Small intestine (tissue), 7 donors: ENCODE measurements at regions not wholly inside any gene's neighbourhood (a gene's known extent, or its start where the extent isn't known, plus 50 kb on each side); places are given as distances from the start of the nearest gene placed in this dataset.
A peak's percentile ranks its signal among the peaks of the same experiment; 100 is the strongest.

Source experiments
- DNase-seq, 2 donors: peaks; one replicate each; pipeline versions ENCODE4 v3.0.0 to v3.0.0-alpha.2; 2013
- FAIRE-seq: peaks from 2 replicates; lab custom pipeline; 2012; peaks lifted over from hg19 to GRCh38; lab: Jason Lieb, UNC
- H3K27ac ChIP-seq, 3 donors: one replicate each; pipeline ENCODE4 v1.5.1; 2013; ENCODE audit warnings: low read length in 2 of 3, mild to moderate bottlenecking in 2 of 3, control low read depth in 1 of 3, inconsistent platforms in 1 of 3, low read depth in 1 of 3, moderate library complexity in 1 of 3
- H3K27me3 ChIP-seq, 3 donors: one replicate each; pipeline ENCODE4 v1.6.1; 2013; ENCODE audit warnings: low read length in 3 of 3, inconsistent platforms in 1 of 3; ENCODE audit not compliant: control insufficient read depth in 3 of 3, insufficient read depth in 3 of 3
- H3K36me3 ChIP-seq, 3 donors: one replicate each; pipeline ENCODE4 v1.6.1; 2013; ENCODE audit warnings: low read length in 3 of 3, inconsistent platforms in 1 of 3, low read depth in 1 of 3, mild to moderate bottlenecking in 1 of 3, moderate library complexity in 1 of 3; ENCODE audit not compliant: control insufficient read depth in 3 of 3, insufficient read depth in 2 of 3
- H3K4me1 ChIP-seq, 3 donors: one replicate each; pipeline ENCODE4 v1.6.1; 2013; ENCODE audit warnings: low read length in 2 of 3, inconsistent platforms in 1 of 3, low read depth in 1 of 3, mild to moderate bottlenecking in 1 of 3, moderate library complexity in 1 of 3; ENCODE audit not compliant: control insufficient read depth in 3 of 3, insufficient read depth in 2 of 3
- H3K4me3 ChIP-seq, 3 donors: one replicate each; pipeline ENCODE4 v1.5.1; 2013; ENCODE audit warnings: low read length in 3 of 3, control low read depth in 1 of 3, inconsistent platforms in 1 of 3, low read depth in 1 of 3, mild to moderate bottlenecking in 1 of 3, moderate library complexity in 1 of 3
- H3K9me3 ChIP-seq, 2 donors: one replicate each; pipeline ENCODE4 v1.6.1; 2013; ENCODE audit warnings: low read depth in 1 of 2, low read length in 1 of 2; ENCODE audit not compliant: control insufficient read depth in 2 of 2, insufficient read depth in 1 of 2
- WGBS, 3 donors: extraction: QIAGEN DNeasy Blood & Tissue Kit; methylation state at CpG; one replicate each; pipeline ENCODE4 v1.1.7; 2013; 5-methylcytosine and 5-hydroxymethylcytosine counted together
- donor health status: healthy with polysubstance abuse.
- donor health status: control.
- donor health status: control.
- donor health status: Bipolar disorder and iron deficiency.
- donor health status: healthy.

DNA sequence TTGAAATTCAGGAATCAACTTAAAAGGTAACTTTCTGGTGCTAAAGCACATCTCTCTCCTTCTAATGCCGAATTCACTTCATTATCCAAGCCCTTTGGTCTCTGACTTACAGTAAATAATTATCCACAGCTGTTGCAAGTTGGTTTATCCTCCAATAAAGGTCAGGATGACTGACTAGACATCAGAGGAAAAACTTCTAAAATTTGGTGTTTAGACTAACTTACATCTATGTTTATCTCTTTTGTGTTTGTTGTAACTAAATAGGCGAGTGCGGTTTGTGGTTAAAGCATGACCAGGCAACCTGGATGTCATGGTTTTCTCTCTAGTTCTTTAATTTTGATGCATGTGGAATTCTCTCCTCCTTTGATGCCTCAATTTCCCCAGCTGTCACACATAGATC is 237.4 kb upstream of the LRTM1 start:
- WGBS, 3 donors = 74 to 84% (median 79%) methylated on average over 3 of the region's 3 CpGs

GRCh38 chr3:55164876-55165275 is 237.0 kb upstream of the LRTM1 start:
- Histone ChIP-seq H3K4me3 (no peak overlapping the region), H3K4me1 (peaks cover 0 to 2% (median 0%) of the 10 kb centered on the region in 3 donors), H3K9me3 (no peaks in the 10 kb centered on the region), H3K36me3 (no peaks in the 10 kb centered on the region), H3K27ac (peak overlapping the region in 1 of 3 donors; percentile 57), H3K27me3 (no peaks in the 10 kb centered on the region)
- no peak for DNase-seq
- WGBS, 3 donors = 79 to 91% (median 89%) methylated on average over 1 of the region's 1 CpG
- FAIRE-seq = no peak

More for the DNA sequence above, 237.4 kb upstream of the LRTM1 start:
- H3K4me1 ChIP-seq = peaks cover 0 to 2% (median 0%) of the 10 kb centered on the region in 3 donors
- no peak overlapping the region for H3K4me3 ChIP-seq
- H3K27me3 ChIP-seq = no peaks in the 10 kb centered on the region
- no peak for FAIRE-seq
- no peaks in the 10 kb centered on the region for H3K9me3 ChIP-seq
- H3K27ac ChIP-seq = no peak overlapping the region
- no peaks in the 10 kb centered on the region for H3K36me3 ChIP-seq
- no peak for DNase-seq

DNA sequence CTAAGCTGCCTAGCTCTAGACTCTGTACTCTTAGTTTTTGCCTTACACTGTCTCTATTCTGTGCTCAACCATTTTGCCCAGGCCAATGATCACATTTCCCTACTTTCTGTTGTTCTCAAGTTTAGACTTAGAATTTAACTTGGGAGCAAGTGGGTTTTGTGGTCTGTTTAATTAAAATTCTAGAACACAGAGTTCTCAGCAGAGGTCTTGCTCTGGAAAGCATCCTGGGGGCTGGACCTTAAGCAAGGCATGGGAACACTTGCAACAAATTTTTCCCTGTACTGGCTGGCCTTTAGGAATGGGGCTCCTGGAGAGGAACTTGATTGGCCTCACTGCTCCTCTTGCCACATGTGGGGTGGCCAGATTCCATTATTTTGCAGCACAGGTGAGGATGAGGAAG is 236.3 kb upstream of the LRTM1 start:
- Histone ChIP-seq H3K4me3 (no peak overlapping the region), H3K4me1 (peaks cover 0 to 2% (median 0%) of the 10 kb centered on the region in 3 donors), H3K36me3 (no peaks in the 10 kb centered on the region), H3K27ac (peak overlapping the region in 1 of 3 donors; percentile 39), H3K27me3 (no peaks in the 10 kb centered on the region), H3K9me3 (no peaks in the 10 kb centered on the region)
- FAIRE-seq (no peak), DNase-seq (no peak)

GRCh38 chr3:55163421-55163820 is 235.6 kb upstream of the LRTM1 start:
- WGBS, 3 donors = 77 to 85% (median 82%) methylated on average over 5 of the region's 5 CpGs
- no peak overlapping the region for H3K27ac ChIP-seq
- no peak for FAIRE-seq
- H3K27me3 ChIP-seq = no peaks in the 10 kb centered on the region
- H3K4me3 ChIP-seq = no peak overlapping the region
- H3K36me3 ChIP-seq = no peaks in the 10 kb centered on the region
- H3K4me1 ChIP-seq = peaks cover 0 to 2% (median 0%) of the 10 kb centered on the region in 3 donors
- DNase-seq = no peak
- no peaks in the 10 kb centered on the region for H3K9me3 ChIP-seq

DNA sequence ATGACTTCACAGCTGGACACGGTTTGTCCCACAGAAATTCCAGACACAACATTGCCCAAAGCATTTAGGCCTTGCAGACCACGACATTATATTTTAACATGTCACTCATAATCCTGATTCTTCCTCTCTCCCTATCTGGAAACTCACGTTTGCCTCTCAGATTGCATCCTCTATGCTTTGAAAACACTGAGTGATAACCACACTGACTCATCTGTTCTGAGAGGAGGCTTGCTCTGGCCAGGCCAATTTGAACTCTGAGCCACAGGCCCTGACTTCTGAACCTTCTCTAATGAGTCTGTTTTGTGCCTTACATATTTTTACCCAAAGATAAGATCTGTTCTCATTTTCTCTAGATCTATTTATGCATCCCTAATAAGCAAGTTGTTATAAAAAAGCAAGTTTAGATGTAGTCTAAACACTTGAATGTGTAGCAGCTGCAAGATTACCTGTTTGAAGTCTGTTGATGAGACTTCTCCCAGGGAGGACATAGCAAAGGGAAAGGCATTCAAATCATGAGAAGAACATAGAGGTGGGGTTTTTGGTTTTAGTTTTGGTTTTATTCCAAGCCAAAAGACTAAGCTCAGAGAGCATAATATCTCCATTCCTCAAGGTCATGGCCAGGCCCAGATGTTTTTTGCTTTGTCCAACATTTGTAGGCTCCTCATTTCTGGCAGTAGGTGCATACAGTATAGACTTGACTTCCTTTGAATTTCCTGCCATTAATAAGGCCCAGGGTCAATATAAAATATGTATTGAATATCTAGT is 234.4 kb upstream of the LRTM1 start:
- no peaks in the 10 kb centered on the region for H3K27me3 ChIP-seq
- WGBS, 3 donors = 46 to 62% (median 47%) methylated on average over 3 of the region's 3 CpGs
- H3K9me3 ChIP-seq = no peaks in the 10 kb centered on the region
- H3K36me3 ChIP-seq = no peaks in the 10 kb centered on the region
- H3K4me3 ChIP-seq = no peak overlapping the region
- no peaks in the 10 kb centered on the region for H3K4me1 ChIP-seq
- peak overlapping the region in 1 of 3 donors; percentile 15 for H3K27ac ChIP-seq
- DNase-seq = no peak
- FAIRE-seq = no peak

DNA sequence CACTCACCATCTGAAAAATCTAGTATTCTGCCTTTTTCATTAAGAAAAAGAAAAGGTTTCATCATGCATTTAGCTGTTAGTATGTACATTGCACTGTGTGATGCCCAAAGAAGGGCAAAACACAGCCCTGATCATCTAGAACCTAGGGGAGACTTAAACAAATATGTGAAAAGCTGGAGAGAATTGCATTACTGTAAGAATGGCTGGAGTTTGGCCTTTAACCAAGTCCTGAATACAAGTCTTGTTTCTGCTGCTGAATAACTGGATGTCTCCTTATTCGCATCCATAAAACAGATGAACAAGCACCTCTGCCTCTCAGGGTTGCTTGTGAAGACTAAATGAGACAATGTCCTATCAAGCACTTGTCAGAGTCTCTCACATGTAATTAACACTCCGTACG is 233.4 kb upstream of the LRTM1 start:
- no peaks in the 10 kb centered on the region for H3K9me3 ChIP-seq
- DNase-seq (no peak), FAIRE-seq (no peak)
- no peak overlapping the region for H3K4me3 ChIP-seq
- H3K27ac ChIP-seq = no peak overlapping the region
- no peaks in the 10 kb centered on the region for H3K36me3 ChIP-seq
- H3K4me1 ChIP-seq = no peaks in the 10 kb centered on the region
- no peaks in the 10 kb centered on the region for H3K27me3 ChIP-seq
- 80 to 87% (median 85%) methylated on average over 3 of the region's 3 CpGs for WGBS, 3 donors

DNA sequence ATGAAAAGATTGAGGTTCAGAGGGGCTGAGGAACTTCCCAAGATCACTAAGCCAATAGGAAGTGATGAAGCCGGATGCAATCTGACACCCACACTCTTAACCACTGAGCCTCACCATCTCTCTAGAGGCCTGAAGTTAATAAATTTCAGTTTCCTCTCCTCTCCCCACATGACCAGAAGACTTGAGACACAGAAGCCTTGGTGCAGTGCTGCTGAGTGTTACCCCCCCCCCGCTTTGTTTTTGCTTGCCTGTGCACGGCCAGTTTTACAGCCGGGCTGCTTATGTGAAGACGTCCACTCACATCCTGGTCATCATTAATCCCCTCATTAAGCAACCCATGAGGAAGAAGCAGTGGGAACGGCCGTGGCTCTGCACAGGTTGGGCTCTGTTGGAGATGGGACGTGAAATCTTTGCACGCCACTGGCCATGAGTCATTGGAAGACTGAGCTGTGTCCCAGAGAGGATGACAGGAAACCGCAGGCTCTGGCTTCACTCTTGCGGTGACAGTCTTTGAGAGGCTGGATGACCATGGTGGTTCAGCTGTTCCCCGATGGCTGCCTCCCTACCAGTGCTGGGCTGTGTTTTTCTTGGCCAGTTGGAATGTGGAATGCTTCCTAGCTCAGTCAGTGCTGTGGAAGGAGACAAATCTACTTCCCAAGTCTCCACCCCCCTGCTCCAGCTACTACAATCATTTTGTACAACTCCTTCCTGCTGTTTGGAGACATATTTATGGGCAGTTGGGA is 232.6 kb upstream of the LRTM1 start:
- DNase-seq = peak; percentile 7 to 13
- no peaks in the 10 kb centered on the region for H3K36me3 ChIP-seq
- no peaks in the 10 kb centered on the region for H3K9me3 ChIP-seq
- no peaks in the 10 kb centered on the region for H3K4me1 ChIP-seq
- 54 to 80% (median 58%) methylated on average over 12 of the region's 12 CpGs for WGBS, 3 donors
- peak overlapping the region in 1 of 3 donors; percentile 37 for H3K27ac ChIP-seq
- H3K27me3 ChIP-seq = no peaks in the 10 kb centered on the region
- no peak for FAIRE-seq
- H3K4me3 ChIP-seq = no peak overlapping the region

GRCh38 chr3:55159711-55160110 is 231.9 kb upstream of the LRTM1 start:
- Histone ChIP-seq H3K9me3 (no peaks in the 10 kb centered on the region), H3K27ac (peak overlapping the region in 1 of 3 donors; percentile 18), H3K4me1 (no peaks in the 10 kb centered on the region), H3K27me3 (no peaks in the 10 kb centered on the region), H3K4me3 (no peak overlapping the region), H3K36me3 (no peaks in the 10 kb centered on the region)
- FAIRE-seq (no peak), DNase-seq (no peak)
- WGBS, 3 donors = 50 to 79% (median 71%) methylated on average over 2 of the region's 2 CpGs
